HG03066 (cell line): ENCODE measurements at regions not wholly inside any gene's neighbourhood (a gene's known extent, or its start where the extent isn't known, plus 50 kb on each side); places are given as distances from the start of the nearest gene placed in this dataset.

Experiments
- ATAC-seq: cut with Tn5 transposase; IDR thresholded peaks from one replicate; pipeline ENCODE4 v1.9.1; 2021; ENCODE audit warnings: low read depth; ENCODE audit not compliant: unreplicated experiment

- no peak for ATAC-seq
Observed at GRCh38 chr7:108809356-108809755, 239.7 kb downstream of the DNAJB9 start.

DNA sequence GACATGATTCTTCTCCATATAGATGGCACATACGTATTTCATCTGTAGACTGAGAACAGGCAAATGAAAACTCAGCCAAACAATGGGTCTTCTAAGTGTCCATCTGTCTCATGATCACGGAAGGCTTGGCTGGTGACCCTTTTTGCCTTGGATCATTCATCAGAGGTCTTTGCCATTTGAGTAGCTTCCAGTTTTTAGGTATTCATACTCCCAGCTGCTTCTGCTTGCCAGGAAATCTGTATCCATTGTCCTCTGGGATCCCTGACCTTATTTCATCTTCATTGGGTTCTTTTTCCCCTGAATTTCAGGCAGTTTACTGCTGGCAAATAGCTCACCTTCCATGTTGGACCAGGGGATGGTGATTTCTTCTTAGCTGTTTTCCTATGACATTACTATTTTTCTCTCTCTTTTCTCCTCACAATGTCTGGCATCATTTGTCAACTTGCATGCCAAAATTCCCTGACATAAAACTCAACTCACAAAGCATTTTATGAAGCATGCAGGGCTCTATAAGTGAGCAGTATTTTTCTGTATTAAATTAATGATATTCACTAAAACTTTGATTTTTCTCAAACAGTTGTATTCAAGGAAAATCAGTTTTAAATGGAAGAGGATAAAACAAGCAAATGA, 241.2 kb downstream of the DNAJB9 start:
- no peak for ATAC-seq

- ATAC-seq, result no peak
Observed at GRCh38 chr7:108813251-108814014, 243.8 kb downstream of the DNAJB9 start.

GRCh38 chr7:108815815-108816214, 246.1 kb downstream of the DNAJB9 start:
- no peak for ATAC-seq

DNA sequence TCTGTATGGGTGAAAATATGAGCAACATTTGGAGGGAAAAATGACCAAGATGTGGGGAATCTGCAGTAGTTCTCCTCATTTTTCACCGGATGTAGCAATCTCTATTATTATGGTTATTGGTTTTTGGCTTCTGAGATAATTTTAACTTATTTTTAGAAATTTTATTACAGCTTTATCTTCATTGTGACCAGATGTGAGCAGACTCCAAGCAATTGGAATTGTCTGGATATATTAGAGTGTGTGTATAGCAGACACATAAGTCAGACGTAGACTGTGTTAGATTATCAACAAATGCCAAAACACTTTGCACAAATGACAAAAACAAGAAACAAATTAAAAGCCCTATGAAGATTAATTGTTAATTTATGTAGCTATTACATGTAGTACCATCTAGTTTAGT, 249.1 kb downstream of the DNAJB9 start:
- no peak for ATAC-seq

GRCh38 chr7:108824840-108825580, 255.3 kb downstream of the DNAJB9 start:
- no peak for ATAC-seq

DNA sequence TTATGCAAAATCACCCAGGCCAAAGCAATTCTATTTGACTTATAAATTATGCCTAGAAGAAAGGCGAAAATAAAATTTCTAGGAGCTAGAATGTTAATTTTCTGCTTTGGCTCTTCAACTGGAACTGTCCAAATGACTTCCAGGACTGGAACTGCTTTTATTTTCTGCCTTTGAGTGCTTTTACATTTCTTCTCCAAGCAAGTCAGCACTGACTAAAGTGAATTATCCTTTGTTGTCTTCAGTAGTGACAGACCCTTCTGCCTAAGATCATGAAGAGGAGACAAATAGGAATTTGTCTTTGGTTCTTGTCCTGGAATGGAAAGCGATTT, 255.9 kb downstream of the DNAJB9 start:
- no peak for ATAC-seq

DNA sequence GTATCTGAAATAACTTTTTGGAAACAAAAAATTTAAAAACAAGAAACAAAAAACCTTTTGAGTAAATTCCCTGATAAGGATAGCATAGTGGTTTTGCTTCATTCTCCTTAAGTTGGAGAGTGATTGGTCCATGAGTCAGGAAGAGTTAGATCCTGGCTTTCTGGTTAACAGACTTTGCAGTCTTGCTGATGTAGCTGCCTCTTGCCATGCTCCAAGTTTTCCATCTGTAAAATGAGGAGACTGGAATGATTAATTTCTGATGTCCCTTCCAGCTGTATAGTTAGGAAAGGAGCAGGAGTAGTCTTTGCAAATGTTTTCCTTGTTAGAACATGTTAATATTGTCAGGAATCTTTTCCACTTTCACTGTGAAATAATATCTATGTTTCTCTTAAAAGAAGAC, 266.6 kb downstream of the DNAJB9 start:
- no peak for ATAC-seq

DNA sequence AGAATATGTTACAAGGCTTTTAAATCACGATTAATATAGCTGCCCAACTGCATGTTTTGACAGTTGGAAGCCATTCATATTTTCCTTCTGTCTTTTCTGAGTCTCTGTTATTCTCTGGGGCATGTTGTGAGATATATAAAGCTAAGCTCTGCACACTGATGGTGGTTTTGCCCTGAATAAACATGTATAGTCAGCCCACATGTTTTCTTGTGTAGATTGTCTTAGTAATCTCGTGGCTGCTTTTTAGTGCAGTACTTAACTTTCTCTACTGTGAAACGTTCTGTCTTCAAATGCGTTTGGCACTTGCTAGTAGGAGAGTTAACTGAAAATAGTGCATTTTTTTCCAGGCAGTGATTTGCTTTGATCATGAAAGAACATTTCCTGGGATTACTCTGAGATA, 268.5 kb downstream of the DNAJB9 start:
- no peak for ATAC-seq

DNA sequence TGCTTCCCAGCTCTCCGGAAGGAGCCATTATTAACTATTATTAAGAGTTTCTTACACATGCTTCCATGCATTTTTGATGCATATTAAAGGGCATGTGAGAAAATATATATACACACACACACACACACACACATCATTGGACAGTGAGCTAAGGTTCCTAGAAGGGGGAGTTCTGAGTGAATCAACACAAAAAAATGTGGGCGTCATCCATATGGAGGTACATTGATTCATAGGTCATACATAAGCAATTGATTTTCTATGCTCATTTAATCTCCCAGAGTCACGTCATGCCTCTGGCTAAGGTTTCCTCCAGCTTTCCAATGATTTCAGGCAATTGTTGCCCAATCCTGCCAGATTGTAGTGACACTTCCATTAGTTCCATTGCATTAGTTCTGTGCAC, 269.4 kb downstream of the DNAJB9 start:
- ATAC-seq, result no peak

- ATAC-seq, result no peak
Observed at GRCh38 chr7:108845951-108846350, 276.3 kb downstream of the DNAJB9 start.

- ATAC-seq, result no peak
Observed at GRCh38 chr7:108846471-108846870, 276.8 kb downstream of the DNAJB9 start.

- ATAC-seq, result no peak
Observed at GRCh38 chr7:108848486-108848885, 278.8 kb downstream of the DNAJB9 start.

DNA sequence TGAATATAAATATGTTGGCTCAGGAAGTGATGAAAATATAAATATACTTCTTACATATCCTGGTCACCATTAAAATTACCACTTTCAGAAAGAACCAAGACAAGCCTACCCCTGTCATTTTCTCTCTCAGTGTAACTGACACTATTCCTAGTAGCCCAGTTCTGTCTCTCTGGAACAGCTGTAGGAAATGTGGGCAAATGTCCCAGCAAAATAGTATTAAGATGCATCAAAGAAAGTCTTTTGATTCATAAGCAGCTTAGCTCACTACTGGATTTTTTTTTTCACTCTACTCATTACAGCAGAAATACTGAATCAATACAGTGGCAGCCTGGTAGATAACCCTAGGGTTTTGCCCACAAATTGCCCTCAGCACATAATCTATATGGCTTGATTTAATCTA, 290.9 kb downstream of the DNAJB9 start:
- no peak for ATAC-seq

GRCh38 chr7:108861071-108861470, 291.4 kb downstream of the DNAJB9 start:
- ATAC-seq, result no peak

- no peak for ATAC-seq
Observed at GRCh38 chr7:108863227-108863848, 293.7 kb downstream of the DNAJB9 start.

DNA sequence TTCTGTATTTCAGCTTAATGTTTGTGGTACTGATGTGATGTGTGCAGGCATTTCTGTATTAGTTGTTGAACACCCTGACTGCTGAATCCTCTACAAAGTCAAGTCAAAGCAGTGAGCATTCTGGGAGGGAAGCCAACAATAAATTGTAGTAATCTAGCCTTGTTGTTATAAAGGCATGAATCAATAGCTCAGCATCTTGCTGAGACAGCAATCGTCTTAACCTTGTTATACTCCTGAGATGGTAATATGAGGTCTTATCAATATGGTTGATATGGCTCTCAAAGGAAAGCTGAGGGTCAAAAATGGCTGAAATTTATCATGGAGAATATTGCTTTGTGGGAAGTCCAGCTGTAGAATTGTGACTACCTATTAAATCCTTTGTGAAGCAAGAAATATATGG, 299.4 kb downstream of the DNAJB9 start:
- ATAC-seq, result no peak

GRCh38 chr7:108875139-108875538, 305.5 kb downstream of the DNAJB9 start:
- ATAC-seq, result no peak

DNA sequence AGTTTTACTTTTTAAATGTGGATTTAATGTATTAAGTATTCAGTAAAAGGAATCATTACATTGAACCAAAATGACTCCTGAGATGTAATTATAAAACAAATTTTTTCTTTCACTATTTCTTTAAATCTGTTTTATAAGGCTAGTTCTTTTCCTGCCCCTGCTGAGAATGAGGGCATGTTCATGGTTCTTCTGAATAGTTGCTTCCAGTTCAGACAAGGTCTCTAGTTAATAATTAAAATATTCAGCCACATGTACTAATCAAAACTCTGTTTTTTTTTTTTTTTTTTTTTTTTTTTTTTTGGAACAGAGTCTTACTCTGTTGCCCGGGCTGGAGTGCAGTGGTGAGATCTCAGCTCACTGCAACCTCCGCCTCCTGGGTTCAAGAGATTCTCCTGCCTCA, 321.2 kb downstream of the DNAJB9 start:
- ATAC-seq, result no peak

- ATAC-seq, result no peak
Observed at GRCh38 chr7:108908456-108908855, 338.8 kb downstream of the DNAJB9 start.

DNA sequence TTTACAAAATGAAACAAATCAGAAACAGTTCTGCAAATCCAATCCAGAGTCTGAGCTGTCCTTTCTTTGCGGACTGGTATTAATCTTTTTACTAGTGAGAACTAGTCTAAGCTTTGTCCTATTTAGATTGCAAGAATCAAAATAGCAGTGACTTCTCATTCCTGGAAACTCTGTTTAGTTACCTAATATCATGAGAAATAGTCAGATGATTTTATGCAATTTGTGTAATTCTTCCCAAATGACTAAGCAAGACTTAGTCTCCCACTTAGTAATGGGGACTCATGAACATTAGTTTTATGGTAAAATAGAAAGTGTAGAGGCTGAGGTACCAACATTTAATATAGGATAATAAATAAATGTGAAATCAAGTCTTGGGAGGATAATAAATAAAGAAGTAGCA, 341.3 kb downstream of the DNAJB9 start:
- no peak for ATAC-seq
